Suprapubic skin (tissue), 4 donors: ENCODE measurements at regions not wholly inside any gene's neighbourhood (a gene's known extent, or its start where the extent isn't known, plus 50 kb on each side); places are given as distances from the start of the nearest gene placed in this dataset.

ENCODE experiments used
- CTCF ChIP-seq, 2 donors: fragments of 200-600 bp in 1 of 2; fragments of 450-650 bp in 1 of 2; sonication (generic) in 1 of 2; IDR thresholded peaks; one replicate each; pipeline ENCODE4 v1.5.1; 2016 to 2019; ENCODE audit warnings: antibody characterized with exemption in 2 of 2, mild to moderate bottlenecking in 1 of 2, moderate library complexity in 1 of 2
- EP300 ChIP-seq: sonication (generic); formaldehyde crosslinking; IDR thresholded peaks from one replicate; pipeline ENCODE4 v1.6.1; 2017; ENCODE audit warnings: antibody characterized with exemption
- POLR2A ChIP-seq, 2 donors: fragments of 450-650 bp; IDR thresholded peaks; one replicate each; pipeline ENCODE4 v1.6.1; 2017; ENCODE audit warnings: antibody characterized with exemption in 2 of 2, mild to moderate bottlenecking in 2 of 2, moderate library complexity in 2 of 2
- POLR2AphosphoS5 ChIP-seq, 3 donors: sonication (generic); formaldehyde crosslinking; IDR thresholded peaks; one replicate each; pipeline ENCODE4 v1.6.1; 2017; ENCODE audit warnings: antibody characterized with exemption in 3 of 3

GRCh38 chr1:234676103-234676594, 66.2 kb upstream of the IRF2BP2 start:
- TF ChIP-seq POLR2A (IDR thresholded peaks at IDR 0.05) = no peak
- no peak for TF ChIP-seq EP300
- no peak for TF ChIP-seq POLR2AphosphoS5 (IDR thresholded peaks at IDR 0.05)
- TF ChIP-seq CTCF (IDR thresholded peaks at IDR 0.05) = no peak
